ENCODE measurements at regions not wholly inside any gene's neighbourhood (a gene's known extent, or its start where the extent isn't known, plus 50 kb on each side); places are given as distances from the start of the nearest gene placed in this dataset.
A peak's percentile ranks its signal among the peaks of the same experiment; 100 is the strongest.
"Not testable (repeated sequence)": the region's sequence is repeated elsewhere in the genome, so short reads cannot be mapped to it uniquely, and the experiment has no call there.

GRCh38 chr14:87630846-87631245 lies 362.1 kb downstream of the GALC start:
- DNase-seq (ENCODE audit: low spot score), result no peak

GRCh38 chr14:87629788-87630187 lies 363.2 kb downstream of the GALC start:
- no peak for DNase-seq (ENCODE audit: low spot score)

DNA sequence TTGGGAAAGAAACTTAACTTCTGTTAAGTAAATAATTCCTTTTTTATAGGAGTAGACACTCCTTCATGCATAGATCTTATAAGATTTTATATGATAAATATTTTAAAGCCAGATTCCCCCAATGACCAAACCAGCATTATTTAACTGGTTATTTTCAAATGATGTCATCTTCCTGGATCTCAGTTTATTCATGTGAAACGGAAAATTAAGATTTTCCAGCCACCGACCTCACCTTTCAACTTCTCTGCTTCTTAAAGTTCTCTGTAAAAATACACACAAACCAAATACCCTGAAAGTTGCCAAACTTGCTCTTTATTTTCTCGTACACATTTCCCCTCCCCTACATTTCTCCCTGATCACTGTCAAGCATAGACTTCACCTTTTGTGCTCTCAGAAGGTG lies 364.2 kb downstream of the GALC start:
- DNase-seq (ENCODE audit: low spot score), result no peak

- no peak for DNase-seq (ENCODE audit: low spot score)
These were observed 364.9 kb downstream of the GALC start for GRCh38 chr14:87628129-87628528.

GRCh38 chr14:87626266-87626665 lies 366.7 kb downstream of the GALC start:
- DNase-seq (ENCODE audit: low spot score), result no peak

DNA sequence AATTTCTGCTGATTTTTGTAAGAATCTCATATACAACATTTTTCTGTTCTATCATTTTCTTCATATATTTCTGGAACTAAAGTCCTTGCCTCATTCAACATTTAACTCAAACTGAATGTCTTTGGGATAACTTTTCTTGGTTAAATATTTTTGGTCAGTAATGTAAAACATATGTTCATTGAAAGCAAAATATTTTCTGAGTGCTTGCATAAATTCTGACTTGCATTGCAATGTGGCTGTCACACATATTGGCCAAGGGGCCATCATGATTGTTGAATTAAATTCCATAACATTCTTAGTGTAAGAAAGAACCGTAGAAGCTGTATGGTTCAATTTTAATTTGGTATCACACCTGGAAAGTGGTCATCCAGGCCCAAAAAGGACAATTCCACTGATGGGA lies 369.4 kb downstream of the GALC start:
- no peak for DNase-seq (ENCODE audit: low spot score)

- DNase-seq (ENCODE audit: low spot score), result no peak
These were observed 375.9 kb downstream of the GALC start for GRCh38 chr14:87617079-87617478.

DNA sequence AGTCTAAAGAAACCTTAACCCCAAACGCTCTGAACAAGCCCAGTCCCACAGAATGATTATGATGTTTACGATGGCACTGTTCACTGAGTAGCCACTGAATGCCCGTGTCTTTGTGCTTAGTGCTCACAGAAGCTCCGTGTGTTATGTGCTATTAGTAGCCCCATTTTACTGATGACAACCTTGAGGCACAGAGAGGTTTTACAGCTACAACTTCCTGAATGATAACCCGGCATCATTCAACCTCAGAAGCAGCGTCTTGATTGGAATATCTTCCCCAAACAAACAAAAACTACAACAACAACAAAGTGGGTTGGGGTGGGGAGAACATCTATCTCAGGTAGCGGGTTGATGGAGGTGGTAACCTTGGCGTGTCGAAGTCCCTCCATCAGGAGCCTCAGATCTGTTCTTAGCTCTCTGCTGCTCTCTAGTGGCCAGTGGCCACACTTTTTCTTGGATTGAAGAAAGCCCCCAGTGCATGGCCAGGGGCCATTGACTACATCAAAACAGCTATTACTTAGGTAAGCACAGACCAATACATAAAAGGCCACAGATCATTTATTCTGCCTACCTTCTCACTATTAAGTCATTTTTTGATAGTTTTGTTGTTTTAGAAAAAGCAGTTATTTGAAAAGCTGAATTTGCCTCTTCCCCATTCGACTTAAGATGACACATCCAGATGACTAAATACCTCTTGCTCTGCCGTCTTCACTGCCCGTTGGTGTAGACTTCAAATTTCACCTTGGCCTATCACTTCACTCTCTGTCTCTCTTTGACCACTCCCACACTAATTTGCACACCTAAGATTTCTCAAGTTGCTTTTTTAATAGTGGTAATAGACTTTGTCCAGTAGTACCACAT lies 376.9 kb downstream of the GALC start:
- peak; percentile 29 for DNase-seq (ENCODE audit: low spot score)

- DNase-seq (ENCODE audit: low spot score), result no peak
These were observed 377.9 kb downstream of the GALC start for GRCh38 chr14:87615047-87615446.

DNA sequence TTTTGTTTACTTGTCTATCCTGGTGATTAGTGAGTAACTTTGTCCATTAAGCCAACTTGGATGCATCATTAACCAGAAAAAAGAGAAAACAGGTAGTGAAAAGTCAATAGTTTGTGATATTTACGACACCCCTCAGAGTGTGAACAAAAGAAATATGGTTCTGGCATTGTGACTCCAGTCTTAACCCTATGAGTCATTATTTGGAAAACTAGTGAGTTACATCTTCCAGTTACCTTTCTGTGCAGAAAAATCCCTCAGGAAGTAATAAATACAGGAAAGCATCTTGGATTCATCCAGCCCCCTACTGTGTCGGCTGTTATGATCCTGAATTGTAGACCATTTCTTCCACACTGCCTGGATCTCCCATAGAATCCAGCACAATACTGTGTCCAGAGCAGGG lies 379.1 kb downstream of the GALC start:
- no peak for DNase-seq (ENCODE audit: low spot score)

DNA sequence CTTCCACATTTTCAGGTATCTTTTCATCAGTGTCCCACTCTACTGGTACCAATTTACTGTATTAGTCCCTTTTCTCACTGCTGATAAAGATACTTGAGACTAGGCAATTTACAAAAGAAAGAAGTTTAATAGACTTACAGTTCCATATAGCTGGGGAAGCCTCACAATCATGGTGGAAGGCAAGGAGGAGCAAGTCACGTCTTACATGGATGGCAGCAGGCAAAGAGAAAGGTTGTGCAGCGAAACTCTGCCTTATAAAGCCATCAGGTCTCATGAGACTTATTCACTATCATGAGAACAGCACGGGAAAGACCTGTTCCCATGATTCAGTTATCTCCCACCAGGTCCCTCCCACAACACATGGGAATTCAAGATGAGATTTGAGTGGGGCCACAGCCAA lies 385.9 kb downstream of the GALC start:
- not testable (repeated sequence) for DNase-seq (ENCODE audit: low spot score)

GRCh38 chr14:87601036-87601435 lies 391.9 kb downstream of the GALC start:
- no peak for DNase-seq (ENCODE audit: low spot score)

DNA sequence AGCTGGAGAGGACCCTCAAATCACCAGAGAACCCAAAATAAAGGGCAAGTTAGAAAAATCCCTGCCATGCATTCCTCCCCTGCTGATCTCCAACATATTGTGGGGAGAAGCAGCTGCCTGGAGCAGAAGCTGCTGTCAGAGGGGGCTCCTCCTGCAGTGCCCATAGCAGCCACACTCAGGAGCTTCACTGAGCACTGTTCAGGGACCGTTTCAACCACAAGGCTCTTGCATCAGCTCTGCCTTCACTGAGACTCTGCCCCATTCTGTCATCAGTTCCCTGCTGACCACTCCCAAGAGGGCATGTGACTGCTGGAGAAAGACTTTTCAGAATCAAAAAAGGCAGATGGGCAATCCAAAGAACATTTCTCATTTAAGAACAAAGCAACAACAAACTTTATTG lies 392.7 kb downstream of the GALC start:
- no peak for DNase-seq (ENCODE audit: low spot score)

GRCh38 chr14:87581298-87581697 lies 411.7 kb downstream of the GALC start:
- DNase-seq (ENCODE audit: low spot score), result no peak

- DNase-seq (ENCODE audit: low spot score), result no peak
These were observed 413.9 kb downstream of the GALC start for GRCh38 chr14:87579036-87579435.

GRCh38 chr14:87575378-87575777 lies 417.6 kb downstream of the GALC start:
- no peak for DNase-seq (ENCODE audit: low spot score)

GRCh38 chr14:87573591-87573990 lies 419.4 kb downstream of the GALC start:
- DNase-seq (ENCODE audit: low spot score), result no peak

- DNase-seq (ENCODE audit: low spot score), result no peak
These were observed 425.2 kb downstream of the GALC start for GRCh38 chr14:87567618-87568295.

DNA sequence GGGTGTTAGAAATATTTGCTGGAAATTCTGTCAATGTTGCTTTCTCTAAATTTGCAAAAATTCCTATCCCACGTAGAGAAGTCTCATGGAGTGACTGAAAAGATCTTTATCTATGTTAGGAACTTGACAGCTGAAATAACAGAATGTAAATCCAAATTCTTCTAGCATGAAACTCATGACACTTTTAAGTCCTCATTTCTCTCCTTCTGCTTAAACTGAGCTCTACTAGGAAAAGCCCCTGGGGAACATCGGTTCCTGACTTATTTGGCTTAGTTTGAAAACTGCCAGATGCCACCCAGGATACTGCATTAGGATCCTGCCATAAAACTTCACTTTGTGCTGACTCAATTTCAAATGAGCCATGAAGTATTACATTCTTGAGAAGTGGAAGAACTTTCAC lies 426.0 kb downstream of the GALC start:
- no peak for DNase-seq (ENCODE audit: low spot score)

DNA sequence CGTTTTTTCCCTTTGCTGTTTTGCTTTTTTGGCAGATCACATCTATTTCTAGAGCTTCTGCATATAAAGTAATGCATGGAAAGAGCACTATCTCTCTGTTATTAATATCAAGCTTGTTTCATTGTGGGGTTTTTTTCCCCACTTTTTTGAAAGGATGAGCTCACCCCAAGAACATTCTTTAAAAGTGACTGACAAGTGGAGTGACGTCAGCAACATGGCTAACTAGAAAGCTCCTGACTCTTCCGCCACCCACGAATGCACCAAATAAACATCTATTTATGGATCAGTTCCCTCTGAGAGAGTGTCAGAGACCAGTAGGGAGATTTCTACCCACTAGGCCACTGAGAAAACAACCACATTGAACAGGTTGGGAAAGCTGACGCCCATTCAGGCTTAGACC lies 445.4 kb downstream of the GALC start:
- no peak for DNase-seq (ENCODE audit: low spot score)

DNA sequence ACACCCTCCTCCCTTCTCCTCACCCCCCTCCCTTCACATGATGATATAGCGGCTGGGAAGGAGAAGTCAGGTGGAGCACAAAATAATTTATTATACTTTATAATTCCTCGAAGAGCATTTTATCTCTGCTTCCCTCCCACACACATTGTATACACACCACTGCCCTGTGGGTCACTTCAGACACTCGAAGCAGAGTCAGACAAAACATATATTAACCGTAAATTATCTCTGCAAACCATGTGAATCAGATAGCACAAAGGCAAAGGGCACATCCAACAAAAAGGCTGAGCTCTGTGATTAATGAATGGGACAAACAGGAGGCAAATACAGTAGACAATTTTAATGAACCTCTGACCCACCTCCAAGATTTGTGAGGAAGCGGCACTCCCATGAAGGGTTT lies 450.7 kb downstream of the GALC start:
- DNase-seq (ENCODE audit: low spot score), result no peak

- no peak for DNase-seq (ENCODE audit: low spot score)
These were observed 452.6 kb downstream of the GALC start for GRCh38 chr14:87540339-87540738.

DNA sequence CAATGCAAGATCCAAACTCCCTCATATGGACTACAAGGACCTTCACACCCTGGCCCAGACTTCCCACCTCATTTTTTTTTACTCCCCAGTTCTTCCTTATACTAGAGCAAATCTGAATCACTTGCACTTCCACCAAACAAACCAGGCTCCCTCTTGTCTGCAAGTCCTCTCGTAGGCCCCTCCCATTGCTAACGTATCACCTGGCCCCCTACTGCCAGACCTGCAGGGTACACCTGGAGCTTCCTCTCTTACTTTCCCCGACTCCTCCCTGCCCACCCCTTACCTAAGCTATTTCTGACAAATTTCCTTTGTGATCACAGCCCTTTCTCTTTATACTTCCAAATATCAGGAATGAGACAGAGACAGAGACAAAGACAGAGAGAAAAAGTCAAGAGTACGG lies 463.9 kb downstream of the GALC start:
- DNase-seq (ENCODE audit: low spot score), result no peak

GRCh38 chr14:87526731-87527130 lies 466.3 kb downstream of the GALC start:
- DNase-seq (ENCODE audit: low spot score), result no peak

All from HuH-7 (cell line).